Esophagus squamous epithelium (tissue), 4 donors: ENCODE measurements at regions not wholly inside any gene's neighbourhood (a gene's known extent, or its start where the extent isn't known, plus 50 kb on each side); places are given as distances from the start of the nearest gene placed in this dataset.

Source experiments
- POLR2A ChIP-seq, 4 donors: fragments of 450-650 bp; IDR thresholded peaks; one replicate each; pipeline ENCODE4 v1.6.1; 2017; ENCODE audit warnings: antibody characterized with exemption in 4 of 4, mild to moderate bottlenecking in 4 of 4, moderate library complexity in 3 of 4
- TF ChIP-seq, protein P1 (sequence below), 6 experiments: fragments of 450-650 bp in 4 of 6; fragments of 200-600 bp in 2 of 6; sonication (generic) in 2 of 6; IDR thresholded peaks; one replicate each; pipeline ENCODE4 v1.5.1; 2016 to 2019; ENCODE audit warnings: antibody characterized with exemption in 6 of 6, mild to moderate bottlenecking in 4 of 6, moderate library complexity in 4 of 6

DNA sequence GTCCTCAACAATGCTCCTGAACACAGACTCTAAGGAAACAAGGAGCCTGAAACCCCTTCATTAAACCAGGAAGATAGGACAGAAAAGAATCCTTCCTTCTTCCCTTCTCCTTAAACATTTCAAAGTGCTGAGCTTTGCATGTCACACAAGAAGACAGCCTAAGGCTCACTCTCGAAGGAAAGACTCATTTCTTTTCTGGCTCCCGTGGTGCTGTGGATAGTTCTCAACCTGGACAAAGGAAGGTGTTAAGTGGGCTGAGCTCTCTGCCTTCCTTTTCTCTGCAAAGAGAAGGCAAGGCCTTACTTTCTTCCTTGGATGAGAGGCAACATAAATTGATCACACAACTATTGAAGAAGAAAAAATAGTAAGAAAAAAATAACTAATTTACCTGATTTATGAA, 452.4 kb upstream of the DDI1 start:
- TF ChIP-seq, protein P1, sequence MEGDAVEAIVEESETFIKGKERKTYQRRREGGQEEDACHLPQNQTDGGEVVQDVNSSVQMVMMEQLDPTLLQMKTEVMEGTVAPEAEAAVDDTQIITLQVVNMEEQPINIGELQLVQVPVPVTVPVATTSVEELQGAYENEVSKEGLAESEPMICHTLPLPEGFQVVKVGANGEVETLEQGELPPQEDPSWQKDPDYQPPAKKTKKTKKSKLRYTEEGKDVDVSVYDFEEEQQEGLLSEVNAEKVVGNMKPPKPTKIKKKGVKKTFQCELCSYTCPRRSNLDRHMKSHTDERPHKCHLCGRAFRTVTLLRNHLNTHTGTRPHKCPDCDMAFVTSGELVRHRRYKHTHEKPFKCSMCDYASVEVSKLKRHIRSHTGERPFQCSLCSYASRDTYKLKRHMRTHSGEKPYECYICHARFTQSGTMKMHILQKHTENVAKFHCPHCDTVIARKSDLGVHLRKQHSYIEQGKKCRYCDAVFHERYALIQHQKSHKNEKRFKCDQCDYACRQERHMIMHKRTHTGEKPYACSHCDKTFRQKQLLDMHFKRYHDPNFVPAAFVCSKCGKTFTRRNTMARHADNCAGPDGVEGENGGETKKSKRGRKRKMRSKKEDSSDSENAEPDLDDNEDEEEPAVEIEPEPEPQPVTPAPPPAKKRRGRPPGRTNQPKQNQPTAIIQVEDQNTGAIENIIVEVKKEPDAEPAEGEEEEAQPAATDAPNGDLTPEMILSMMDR (IDR thresholded peaks at IDR 0.05), result no peak
- no peak for TF ChIP-seq POLR2A (IDR thresholded peaks at IDR 0.05)
